SK-N-MC (cell line): ENCODE measurements at regions not wholly inside any gene's neighbourhood (a gene's known extent, or its start where the extent isn't known, plus 50 kb on each side); places are given as distances from the start of the nearest gene placed in this dataset.

Experiments
- DNase-seq: peaks from one replicate; pipeline ENCODE4 v3.0.0-alpha.2; 2011; ENCODE audit warnings: low read depth, low spot score
- H3K27ac ChIP-seq: fragments of 200-600 bp; sonication (generic); 2 replicates; pipeline ENCODE4 v1.5.1; 2016; ENCODE audit warnings: mixed run types
- H3K36me3 ChIP-seq: fragments of 200-600 bp; sonication (generic); 2 replicates; pipeline ENCODE4 v1.6.1; 2017; ENCODE audit warnings: antibody characterized with exemption, low read length, mixed read lengths; ENCODE audit not compliant: insufficient read depth
- H3K4me3 ChIP-seq: fragments of 200-600 bp; sonication (generic); 2 replicates; pipeline ENCODE4 v1.5.1; 2016
- H3K9ac ChIP-seq: fragments of 200-600 bp; sonication (generic); 2 replicates; pipeline ENCODE4 v1.8.0; 2017; ENCODE audit warnings: mixed run types, mixed read lengths; ENCODE audit not compliant: insufficient read length
- H3K9me3 ChIP-seq: fragments of 200-600 bp; sonication (generic); 2 replicates; pipeline ENCODE4 v1.6.1; 2017; ENCODE audit warnings: low read depth, mild to moderate bottlenecking, antibody characterized with exemption, low read length, moderate library complexity, mixed read lengths
- EZH2 ChIP-seq: fragments of 200-600 bp; sonication (generic); IDR thresholded peaks from one replicate; pipeline ENCODE4 v1.6.1; 2017; ENCODE audit warnings: antibody characterized with exemption
- FOXP2 ChIP-seq: optimal IDR thresholded peaks from 2 replicates; pipeline ENCODE3; 2011; ENCODE audit warnings: mild to moderate bottlenecking, moderate library complexity; ENCODE audit not compliant: insufficient read depth; ENCODE audit errors: extremely low read length, control extremely low read depth
- POLR2AphosphoS5 ChIP-seq: IDR thresholded peaks from 2 replicates; pipeline ENCODE4 v1.6.1; 2012; ENCODE audit warnings: mild to moderate bottlenecking, low read depth, low read length, borderline replicate concordance

- no peak for DNase-seq
- no peak overlapping the region for H3K9ac ChIP-seq
- H3K36me3 ChIP-seq = no peaks in the 10 kb centered on the region
- no peak overlapping the region for H3K27ac ChIP-seq
- no peak overlapping the region for H3K4me3 ChIP-seq
- TF ChIP-seq EZH2 (no peak), POLR2AphosphoS5 (no peak), FOXP2 (no peak)
- H3K9me3 ChIP-seq = no peaks in the 10 kb centered on the region
Measured at GRCh38 chr6:14284969-14285590, 167.5 kb downstream of the CD83 start.

- H3K9ac ChIP-seq = no peak overlapping the region
- no peaks in the 10 kb centered on the region for H3K9me3 ChIP-seq
- no peak overlapping the region for H3K27ac ChIP-seq
- TF ChIP-seq FOXP2 (no peak), EZH2 (no peak), POLR2AphosphoS5 (no peak)
- no peaks in the 10 kb centered on the region for H3K36me3 ChIP-seq
- DNase-seq = no peak
- H3K4me3 ChIP-seq = no peak overlapping the region
Measured at GRCh38 chr6:14286144-14286543, 168.6 kb downstream of the CD83 start.

GRCh38 chr6:14286634-14287428 lies 169.3 kb downstream of the CD83 start:
- no peak for DNase-seq
- Histone ChIP-seq H3K36me3 (no peaks in the 10 kb centered on the region), H3K9me3 (no peaks in the 10 kb centered on the region), H3K4me3 (no peak overlapping the region), H3K27ac (no peak overlapping the region), H3K9ac (no peak overlapping the region)
- TF ChIP-seq POLR2AphosphoS5 = no peak
- TF ChIP-seq EZH2 = no peak
- no peak for TF ChIP-seq FOXP2

GRCh38 chr6:14287707-14288106 lies 170.1 kb downstream of the CD83 start:
- Histone ChIP-seq H3K36me3 (no peaks in the 10 kb centered on the region), H3K4me3 (no peak overlapping the region), H3K27ac (no peak overlapping the region), H3K9ac (no peak overlapping the region), H3K9me3 (no peaks in the 10 kb centered on the region)
- TF ChIP-seq FOXP2 = no peak
- TF ChIP-seq EZH2 = no peak
- TF ChIP-seq POLR2AphosphoS5 = no peak
- no peak for DNase-seq

- no peak overlapping the region for H3K27ac ChIP-seq
- no peak for TF ChIP-seq POLR2AphosphoS5
- no peak for TF ChIP-seq EZH2
- no peak for TF ChIP-seq FOXP2
- DNase-seq = no peak
- no peaks in the 10 kb centered on the region for H3K9me3 ChIP-seq
- no peaks in the 10 kb centered on the region for H3K36me3 ChIP-seq
- no peak overlapping the region for H3K4me3 ChIP-seq
- H3K9ac ChIP-seq = no peak overlapping the region
Measured at GRCh38 chr6:14288910-14289309, 171.3 kb downstream of the CD83 start.

GRCh38 chr6:14290041-14290771 lies 172.6 kb downstream of the CD83 start:
- no peak for TF ChIP-seq EZH2
- TF ChIP-seq POLR2AphosphoS5 = no peak
- TF ChIP-seq FOXP2 = no peak
- no peak overlapping the region for H3K9ac ChIP-seq
- H3K36me3 ChIP-seq = no peaks in the 10 kb centered on the region
- DNase-seq = no peak
- peak overlapping the region; percentile 6; the same call in 1 of the 2 replicates for H3K4me3 ChIP-seq
- no peaks in the 10 kb centered on the region for H3K9me3 ChIP-seq
- no peak overlapping the region for H3K27ac ChIP-seq

- Histone ChIP-seq H3K9me3 (no peaks in the 10 kb centered on the region), H3K9ac (no peak overlapping the region), H3K27ac (no peak overlapping the region), H3K36me3 (no peaks in the 10 kb centered on the region), H3K4me3 (no peak overlapping the region)
- no peak for TF ChIP-seq EZH2
- no peak for DNase-seq
Measured at GRCh38 chr6:14290772-14291330, 173.3 kb downstream of the CD83 start.

GRCh38 chr6:14291331-14291730 lies 173.8 kb downstream of the CD83 start:
- no peak for DNase-seq
- Histone ChIP-seq H3K4me3 (no peak overlapping the region), H3K9me3 (no peaks in the 10 kb centered on the region), H3K9ac (no peak overlapping the region), H3K36me3 (no peaks in the 10 kb centered on the region), H3K27ac (no peak overlapping the region)
- TF ChIP-seq FOXP2 = no peak
- TF ChIP-seq EZH2 = no peak
- no peak for TF ChIP-seq POLR2AphosphoS5
